NCI-H2107 (cell line): ENCODE measurements at regions not wholly inside any gene's neighbourhood (a gene's known extent, or its start where the extent isn't known, plus 50 kb on each side); places are given as distances from the start of the nearest gene placed in this dataset.

ENCODE experiments used
- DNase-seq: peaks from one replicate; lab custom pipeline; 2025; lab: John Stamatoyannopoulos, UW

DNA sequence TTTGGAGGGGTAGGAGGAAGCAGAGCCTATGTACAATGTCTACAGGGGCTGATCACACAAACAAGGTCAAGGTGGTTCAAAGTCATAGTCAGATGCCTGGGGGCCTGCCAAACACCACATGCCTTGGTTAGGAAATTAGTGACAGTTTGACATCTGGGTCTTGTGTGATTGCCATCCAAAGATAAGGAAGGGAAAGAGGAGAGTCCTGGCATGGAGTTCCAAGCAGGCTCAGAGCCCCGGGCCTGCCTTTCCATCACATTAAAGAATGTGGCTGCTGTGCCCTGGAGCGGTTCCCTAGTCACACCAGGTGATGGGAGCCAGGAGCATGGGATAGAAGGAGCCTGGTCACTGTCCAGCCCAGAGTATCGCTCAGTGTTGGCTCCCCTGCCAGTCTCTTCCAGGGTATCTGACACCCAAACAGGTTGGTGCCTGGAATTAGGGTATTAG is 53.6 kb upstream of the BCL2L14 start:
- no peak for DNase-seq

DNA sequence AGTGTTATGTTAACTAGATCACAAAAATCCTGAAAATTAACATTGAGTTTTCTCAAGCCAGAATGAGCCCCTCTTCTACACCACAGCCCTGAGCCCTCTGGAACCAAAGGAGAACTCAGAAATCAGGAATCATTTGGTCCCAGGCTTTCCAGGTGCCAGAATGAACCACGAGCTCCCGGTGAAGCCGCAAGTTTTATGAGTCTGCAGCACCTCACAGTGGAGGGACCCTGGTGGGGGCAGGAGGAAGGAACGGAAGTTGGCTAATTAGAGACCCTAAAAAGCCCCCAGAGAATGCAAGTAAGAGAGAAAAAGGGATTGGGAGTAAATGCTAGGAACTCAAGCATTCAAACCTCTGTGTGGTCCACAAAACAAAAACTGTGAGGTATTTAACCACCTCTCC is 52.9 kb upstream of the BCL2L14 start:
- no peak for DNase-seq

DNA sequence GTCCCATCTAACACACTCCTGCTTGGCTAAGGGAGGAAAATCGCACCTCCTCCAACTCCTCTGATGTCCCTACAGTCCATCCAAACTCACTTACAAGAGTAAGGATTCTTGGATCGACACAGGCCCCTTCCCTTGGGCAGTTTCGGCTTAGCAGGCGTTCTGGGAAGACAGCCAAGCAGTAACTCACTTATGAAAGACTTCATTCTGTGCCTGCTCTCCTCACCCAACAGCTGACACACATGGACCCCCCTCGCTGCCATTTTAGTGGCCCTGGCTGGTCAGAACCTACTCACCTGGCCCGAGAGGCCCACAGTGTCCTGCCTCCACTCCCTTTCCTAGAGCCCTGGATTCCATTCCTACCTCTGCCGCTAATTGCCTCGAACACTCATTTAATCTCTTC is 52.3 kb upstream of the BCL2L14 start:
- DNase-seq: no peak

DNA sequence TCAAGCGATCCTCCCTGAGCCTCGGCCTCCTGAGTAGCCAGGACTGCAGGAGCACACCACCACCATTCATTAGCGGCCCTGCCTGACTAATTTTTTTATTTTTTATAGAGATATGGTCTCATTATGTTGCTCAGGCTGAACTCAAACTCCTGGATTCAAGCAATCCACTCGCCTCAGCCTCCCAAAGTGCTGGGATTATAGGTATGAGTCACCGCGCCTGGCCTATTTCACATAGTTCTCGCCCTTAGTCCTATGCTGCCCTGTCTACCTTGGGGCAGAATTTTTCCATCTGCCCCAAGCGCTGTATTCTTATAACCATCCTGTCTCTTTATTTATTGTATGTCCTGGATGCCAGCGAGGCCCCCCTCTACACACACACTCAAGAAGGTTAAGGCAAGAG is 50.9 kb upstream of the BCL2L14 start:
- DNase-seq: no peak

DNA sequence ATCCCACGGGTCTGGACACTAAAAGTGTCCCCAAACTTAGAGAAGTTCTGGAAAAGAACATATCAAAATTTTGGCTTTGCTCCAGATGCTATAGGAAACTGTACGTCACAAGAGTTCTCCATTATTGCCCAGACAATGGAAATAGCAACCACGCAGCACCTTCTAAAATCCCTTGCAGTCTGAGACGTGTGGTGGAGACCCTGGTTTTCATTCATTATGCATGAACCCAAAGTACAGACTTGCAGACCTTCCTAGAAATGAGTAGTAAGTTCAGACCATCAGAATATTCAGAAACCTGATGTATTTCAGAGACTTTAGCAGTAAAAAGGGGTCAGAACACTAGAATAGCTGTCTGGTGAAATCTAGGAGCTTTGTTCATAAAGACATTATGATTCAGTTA is 50.0 kb upstream of the BCL2L14 start:
- no peak for DNase-seq
